ENCODE measurements at regions not wholly inside any gene's neighbourhood (a gene's known extent, or its start where the extent isn't known, plus 50 kb on each side); places are given as distances from the start of the nearest gene placed in this dataset.

- Histone ChIP-seq H3K4me3 (ENCODE audit: low read depth, low read length, poor library complexity, severe bottlenecking) (no peak overlapping the region), H3K4me1 (ENCODE audit: insufficient read depth, low read length, poor library complexity, severe bottlenecking) (no peaks in the 10 kb centered on the region), H3K27me3 (replicated peaks; ENCODE audit: insufficient read depth, low read depth, low read length, poor library complexity) (no peaks in the 10 kb centered on the region), H3K9me3 (ENCODE audit: low read depth, low read length, poor library complexity, severe bottlenecking) (no peaks in the 10 kb centered on the region), H3K27ac (ENCODE audit: low read depth, low read length, poor library complexity, severe bottlenecking) (no peak overlapping the region), H3K36me3 (ENCODE audit: insufficient read depth, low read length, poor library complexity, severe bottlenecking) (no peaks in the 10 kb centered on the region)
- CTCF ChIA-PET = no interaction called here
- no peak for DNase-seq (ENCODE audit: low spot score)
- intact Hi-C loops (cut with micrococcal nuclease; ENCODE audit: unreplicated experiment) = no loop called here
- no TSS peak for BruUV-seq (replicated peaks)
- POLR2A ChIA-PET (ENCODE audit: low non-redundant PET) = no interaction called here
- TF ChIP-seq CTCF (conservative IDR thresholded peaks at IDR 0.05; ENCODE audit: low read depth, low read length) = no peak
- no peak for TF ChIP-seq EZH2 (IDR thresholded peaks at IDR 0.05; ENCODE audit: borderline replicate concordance, low read depth, low read length, poor library complexity, severe bottlenecking)
These were observed 388.1 kb upstream of the PKDCC start for GRCh38 chr2:41659758-41660157.

- CTCF ChIA-PET = no interaction called here
- no TSS peak for BruUV-seq (replicated peaks)
These were observed 385.4 kb upstream of the PKDCC start for GRCh38 chr2:41662461-41662860.

GRCh38 chr2:41663056-41663455 is 384.8 kb upstream of the PKDCC start:
- BruUV-seq (replicated peaks) = no TSS peak
- intact Hi-C loops (cut with micrococcal nuclease; ENCODE audit: unreplicated experiment) = no loop called here
- no peaks in the 10 kb centered on the region for H3K4me1 ChIP-seq (ENCODE audit: insufficient read depth, low read length, poor library complexity, severe bottlenecking)
- H3K4me3 ChIP-seq (ENCODE audit: low read depth, low read length, poor library complexity, severe bottlenecking) = no peak overlapping the region
- CTCF ChIA-PET = no interaction called here
- TF ChIP-seq EZH2 (IDR thresholded peaks at IDR 0.05; ENCODE audit: borderline replicate concordance, low read depth, low read length, poor library complexity, severe bottlenecking) (no peak), CTCF (conservative IDR thresholded peaks at IDR 0.05; ENCODE audit: low read depth, low read length) (no peak)
- H3K27ac ChIP-seq (ENCODE audit: low read depth, low read length, poor library complexity, severe bottlenecking) = no peak overlapping the region
- POLR2A ChIA-PET (ENCODE audit: low non-redundant PET) = no interaction called here
- no peak for DNase-seq (ENCODE audit: low spot score)
- H3K9me3 ChIP-seq (ENCODE audit: low read depth, low read length, poor library complexity, severe bottlenecking) = no peaks in the 10 kb centered on the region
- peaks cover 3% of the 10 kb centered on the region for H3K27me3 ChIP-seq (replicated peaks; ENCODE audit: insufficient read depth, low read depth, low read length, poor library complexity)
- H3K36me3 ChIP-seq (ENCODE audit: insufficient read depth, low read length, poor library complexity, severe bottlenecking) = no peaks in the 10 kb centered on the region

More at GRCh38 chr2:41662461-41662860, 385.4 kb upstream of the PKDCC start:
- Histone ChIP-seq H3K27ac (ENCODE audit: low read depth, low read length, poor library complexity, severe bottlenecking) (no peak overlapping the region), H3K36me3 (ENCODE audit: insufficient read depth, low read length, poor library complexity, severe bottlenecking) (no peaks in the 10 kb centered on the region), H3K4me1 (ENCODE audit: insufficient read depth, low read length, poor library complexity, severe bottlenecking) (no peaks in the 10 kb centered on the region), H3K27me3 (replicated peaks; ENCODE audit: insufficient read depth, low read depth, low read length, poor library complexity) (no peaks in the 10 kb centered on the region), H3K9me3 (ENCODE audit: low read depth, low read length, poor library complexity, severe bottlenecking) (no peaks in the 10 kb centered on the region), H3K4me3 (ENCODE audit: low read depth, low read length, poor library complexity, severe bottlenecking) (no peak overlapping the region)
- DNase-seq (ENCODE audit: low spot score) = no peak
- POLR2A ChIA-PET (ENCODE audit: low non-redundant PET) = no interaction called here
- TF ChIP-seq EZH2 (IDR thresholded peaks at IDR 0.05; ENCODE audit: borderline replicate concordance, low read depth, low read length, poor library complexity, severe bottlenecking) (no peak), CTCF (conservative IDR thresholded peaks at IDR 0.05; ENCODE audit: low read depth, low read length) (no peak)
- intact Hi-C loops (cut with micrococcal nuclease; ENCODE audit: unreplicated experiment) = no loop called here

All from A673 (cell line).